Karpas-422 (cell line): ENCODE measurements at regions not wholly inside any gene's neighbourhood (a gene's known extent, or its start where the extent isn't known, plus 50 kb on each side); places are given as distances from the start of the nearest gene placed in this dataset.

Source experiments
- DNase-seq: peaks from one replicate; pipeline ENCODE4 v3.0.0-alpha.2; 2015
- H2AFZ ChIP-seq: fragments of 200-600 bp; sonication (generic); 2 replicates; pipeline ENCODE4 v1.6.1; 2014; ENCODE audit warnings: antibody characterized with exemption, low read length, mixed read lengths
- H3K27ac ChIP-seq: fragments of 200-600 bp; sonication (generic); 2 replicates; pipeline ENCODE4 v1.5.1; 2014; ENCODE audit warnings: mild to moderate bottlenecking, low read length, moderate library complexity
- H3K27me3 ChIP-seq: fragments of 200-600 bp; sonication (generic); 2 replicates; pipeline ENCODE4 v1.6.1; 2014; ENCODE audit warnings: low read length, mixed read lengths
- H3K36me3 ChIP-seq: fragments of 200-600 bp; sonication (generic); 2 replicates; pipeline ENCODE4 v1.6.1; 2014; ENCODE audit warnings: low read length, mixed read lengths; ENCODE audit not compliant: insufficient read depth
- H3K4me1 ChIP-seq: fragments of 200-600 bp; sonication (generic); 2 replicates; pipeline ENCODE4 v1.6.1; 2014; ENCODE audit warnings: mild to moderate bottlenecking, low read length, mixed read lengths
- H3K4me2 ChIP-seq: fragments of 200-600 bp; sonication (generic); 2 replicates; pipeline ENCODE4 v1.6.1; 2014; ENCODE audit warnings: low read length, low read depth, mild to moderate bottlenecking; ENCODE audit not compliant: poor library complexity, severe bottlenecking
- H3K4me3 ChIP-seq: fragments of 200-600 bp; sonication (generic); 2 replicates; pipeline ENCODE4 v1.5.1; 2014; ENCODE audit warnings: mild to moderate bottlenecking, antibody characterized with exemption, low read length, mixed read lengths
- H3K79me2 ChIP-seq: fragments of 200-600 bp; sonication (generic); 2 replicates; pipeline ENCODE4 v1.6.1; 2014; ENCODE audit warnings: mild to moderate bottlenecking, low read length, mixed read lengths
- H3K9ac ChIP-seq: fragments of 200-600 bp; sonication (generic); 2 replicates; pipeline ENCODE4 v1.6.0; 2014; ENCODE audit warnings: low read length
- H3K9me2 ChIP-seq: fragments of 200-600 bp; sonication (generic), shearing (Covaris generic); replicated peaks from 2 replicates; pipeline ENCODE4 v1.6.0; 2014; ENCODE audit warnings: mild to moderate bottlenecking, low read length, moderate library complexity; ENCODE audit not compliant: insufficient read depth
- H3K9me3 ChIP-seq: fragments of 300-700, 200-600 bp; sonication (generic); 2 replicates; pipeline ENCODE4 v1.6.1; 2014; ENCODE audit warnings: low read length, mixed read lengths
- H4K20me1 ChIP-seq: fragments of 200-600 bp; sonication (generic); 2 replicates; pipeline ENCODE4 v1.6.1; 2014; ENCODE audit warnings: mild to moderate bottlenecking, antibody characterized with exemption, low read length, low read depth; ENCODE audit not compliant: insufficient read depth

DNA sequence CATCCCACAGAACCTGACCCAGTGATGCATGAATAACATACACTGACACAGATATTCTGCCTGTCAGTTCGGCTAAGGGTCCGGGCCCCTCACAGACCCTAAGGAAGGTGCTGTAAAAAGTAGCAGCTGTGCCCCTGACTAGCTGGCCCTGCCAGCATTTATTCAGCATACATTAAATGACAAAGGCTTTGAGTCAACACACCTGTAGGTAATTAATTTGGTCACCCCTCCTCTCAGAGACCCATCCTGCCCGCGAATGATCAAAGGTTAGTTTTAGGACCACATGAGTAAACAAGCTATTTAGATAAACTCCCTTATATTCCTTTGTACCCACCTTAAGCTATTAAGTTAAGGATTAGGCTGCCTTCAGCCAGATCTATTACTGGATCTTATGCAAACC lies 429.0 kb upstream of the NWD2 start:
- H3K4me2 ChIP-seq = no peak overlapping the region
- no peaks in the 10 kb centered on the region for H3K9me3 ChIP-seq
- H3K4me1 ChIP-seq = no peaks in the 10 kb centered on the region
- H2AFZ ChIP-seq = no peak overlapping the region
- no peak overlapping the region for H3K9ac ChIP-seq
- H3K9me2 ChIP-seq = no peaks in the 10 kb centered on the region
- H4K20me1 ChIP-seq = no peaks in the 10 kb centered on the region
- H3K27ac ChIP-seq = no peak overlapping the region
- H3K4me3 ChIP-seq = no peak overlapping the region
- no peaks in the 10 kb centered on the region for H3K36me3 ChIP-seq
- no peaks in the 10 kb centered on the region for H3K79me2 ChIP-seq
- H3K27me3 ChIP-seq = no peaks in the 10 kb centered on the region; the same call in 1 of the 2 replicates
- DNase-seq = no peak

DNA sequence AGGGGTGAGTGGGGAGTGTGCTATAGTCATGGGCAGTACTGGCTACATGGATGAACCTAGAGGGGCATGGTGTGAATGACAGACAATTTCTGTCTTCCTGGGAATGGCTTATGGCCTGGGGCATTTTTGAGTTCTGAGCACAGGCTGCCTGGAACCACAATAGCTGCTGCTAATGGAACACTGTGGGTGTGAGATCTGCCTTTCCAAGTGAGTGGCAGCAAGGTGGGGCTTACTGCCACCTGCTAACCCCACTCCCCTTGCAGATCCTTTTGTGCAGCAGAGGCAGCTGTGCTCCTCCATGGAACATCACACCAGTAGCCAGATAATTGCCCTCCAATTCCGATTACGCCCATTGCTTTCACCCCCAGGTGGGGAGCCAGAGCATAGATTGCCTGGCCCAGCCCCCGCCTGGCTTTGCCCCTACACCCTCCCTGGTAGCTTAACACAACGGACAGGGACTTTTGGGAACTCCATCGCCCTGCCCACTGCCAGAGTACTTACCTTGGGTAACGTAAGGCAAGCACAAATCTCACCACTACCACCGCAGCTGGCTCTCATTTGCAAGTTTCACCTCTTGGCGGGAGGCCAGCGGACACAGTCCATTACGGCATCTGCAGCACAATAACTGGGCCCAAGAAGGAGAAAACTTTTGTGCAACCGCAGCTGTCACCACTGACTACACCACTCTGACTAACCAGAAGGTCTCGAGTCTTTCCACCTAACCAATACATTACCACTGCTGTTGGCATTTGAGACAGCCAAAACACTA lies 421.2 kb upstream of the NWD2 start:
- Histone ChIP-seq H3K4me2 (no peak overlapping the region), H3K9me2 (no peaks in the 10 kb centered on the region), H3K27ac (no peak overlapping the region), H3K9ac (no peak overlapping the region), H3K9me3 (no peaks in the 10 kb centered on the region), H2AFZ (no peak overlapping the region), H3K4me1 (no peaks in the 10 kb centered on the region), H4K20me1 (no peaks in the 10 kb centered on the region), H3K4me3 (no peak overlapping the region), H3K36me3 (no peaks in the 10 kb centered on the region), H3K79me2 (no peaks in the 10 kb centered on the region), H3K27me3 (no peaks in the 10 kb centered on the region; the same call in 1 of the 2 replicates)
- DNase-seq = no peak

DNA sequence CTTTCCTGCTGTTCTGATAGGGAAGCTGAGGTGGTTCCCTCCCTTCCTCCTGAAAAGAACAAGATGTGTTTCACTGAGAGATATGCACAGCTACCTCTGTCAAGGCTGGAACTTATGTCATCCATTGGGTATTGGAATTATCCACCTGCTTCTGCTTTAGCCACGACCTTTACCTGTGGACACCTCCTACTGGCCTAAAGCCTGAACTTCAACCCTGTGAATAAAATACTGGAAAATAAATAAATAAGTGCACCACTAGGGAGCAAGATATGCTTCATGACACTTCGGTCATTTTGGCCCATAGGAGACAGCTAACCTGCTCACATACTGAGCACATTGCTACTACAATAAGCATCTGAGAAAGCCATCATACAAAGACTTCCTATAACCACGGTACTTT lies 419.9 kb upstream of the NWD2 start:
- no peaks in the 10 kb centered on the region for H3K27me3 ChIP-seq
- DNase-seq = peak; percentile 58
- H3K9me3 ChIP-seq = no peaks in the 10 kb centered on the region
- H3K79me2 ChIP-seq = no peaks in the 10 kb centered on the region
- H3K9ac ChIP-seq = no peak overlapping the region
- H3K4me2 ChIP-seq = no peak overlapping the region
- H3K36me3 ChIP-seq = no peaks in the 10 kb centered on the region
- no peak overlapping the region for H3K4me3 ChIP-seq
- no peaks in the 10 kb centered on the region for H3K9me2 ChIP-seq
- H4K20me1 ChIP-seq = no peaks in the 10 kb centered on the region
- no peak overlapping the region for H3K27ac ChIP-seq
- H2AFZ ChIP-seq = no peak overlapping the region
- no peaks in the 10 kb centered on the region for H3K4me1 ChIP-seq

DNA sequence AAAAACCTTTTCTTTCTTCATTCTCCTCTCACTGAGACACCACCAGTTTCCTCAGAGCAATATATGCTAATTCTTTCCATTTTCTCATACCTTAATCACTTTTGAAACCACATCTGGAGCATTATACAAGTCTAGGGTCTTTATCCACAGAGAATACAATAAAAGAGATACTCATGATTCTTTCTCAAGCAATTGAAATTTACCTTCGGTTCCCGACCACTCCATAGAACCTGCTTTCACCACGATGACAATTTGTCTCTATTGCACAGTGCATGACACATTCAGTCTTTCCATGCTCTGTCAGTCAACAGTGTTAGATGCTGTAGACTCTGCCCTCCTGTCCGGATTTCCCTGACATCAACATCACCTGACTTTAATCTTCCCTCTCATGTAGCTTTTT lies 409.3 kb upstream of the NWD2 start:
- Histone ChIP-seq H3K27me3 (no peaks in the 10 kb centered on the region), H3K79me2 (no peaks in the 10 kb centered on the region), H3K9me3 (no peaks in the 10 kb centered on the region), H3K4me3 (no peak overlapping the region), H3K4me2 (no peak overlapping the region), H4K20me1 (no peaks in the 10 kb centered on the region), H3K4me1 (no peaks in the 10 kb centered on the region), H3K9ac (no peak overlapping the region), H3K36me3 (no peaks in the 10 kb centered on the region), H2AFZ (no peak overlapping the region), H3K9me2 (no peaks in the 10 kb centered on the region), H3K27ac (no peak overlapping the region)
- DNase-seq = no peak

DNA sequence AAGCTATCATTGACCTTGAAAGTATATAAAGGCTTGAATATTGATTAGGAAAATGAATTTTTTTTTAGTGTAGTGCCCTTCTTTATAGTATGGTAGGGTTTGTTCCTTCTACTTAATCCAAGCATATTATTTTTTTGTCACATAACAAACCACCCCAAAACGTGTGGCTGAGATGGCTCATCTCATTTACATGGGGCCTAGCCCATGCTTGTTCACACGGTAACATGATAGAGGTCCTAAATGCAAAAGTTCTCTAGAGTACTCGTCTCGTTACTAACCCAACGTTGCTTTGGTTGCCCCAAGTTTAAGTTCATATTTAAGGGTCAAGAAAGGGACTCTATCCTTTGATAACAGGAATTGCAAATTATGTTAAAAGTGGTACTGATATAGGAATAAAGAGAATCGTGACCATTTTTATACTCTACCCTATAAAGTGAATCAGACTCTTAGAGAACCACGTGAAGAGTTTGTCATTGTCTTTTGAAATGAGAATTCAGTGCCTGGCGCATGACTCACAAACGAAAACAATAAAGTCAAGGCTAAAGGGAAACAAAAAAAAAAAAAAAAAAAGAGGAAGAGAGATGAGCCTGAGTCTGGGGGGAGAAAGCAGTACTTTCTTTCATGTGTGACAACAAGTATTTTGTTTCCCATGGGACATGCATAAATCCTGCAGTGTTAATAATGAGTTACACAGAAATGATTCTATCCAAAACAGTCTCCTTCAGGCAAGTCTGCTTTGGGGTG lies 402.8 kb upstream of the NWD2 start:
- Histone ChIP-seq H3K79me2 (no peaks in the 10 kb centered on the region), H3K36me3 (no peaks in the 10 kb centered on the region), H3K27ac (no peak overlapping the region), H3K9me3 (no peaks in the 10 kb centered on the region), H3K4me1 (peaks cover 19% of the 10 kb centered on the region), H3K4me2 (peak overlapping the region; percentile 43), H2AFZ (peak overlapping the region; percentile 53), H3K9me2 (no peaks in the 10 kb centered on the region; the same call in 1 of the 2 replicates), H3K4me3 (peak overlapping the region; percentile 4; the same call in 1 of the 2 replicates), H3K27me3 (no peaks in the 10 kb centered on the region), H3K9ac (no peak overlapping the region), H4K20me1 (no peaks in the 10 kb centered on the region)
- peak; percentile 80 for DNase-seq

DNA sequence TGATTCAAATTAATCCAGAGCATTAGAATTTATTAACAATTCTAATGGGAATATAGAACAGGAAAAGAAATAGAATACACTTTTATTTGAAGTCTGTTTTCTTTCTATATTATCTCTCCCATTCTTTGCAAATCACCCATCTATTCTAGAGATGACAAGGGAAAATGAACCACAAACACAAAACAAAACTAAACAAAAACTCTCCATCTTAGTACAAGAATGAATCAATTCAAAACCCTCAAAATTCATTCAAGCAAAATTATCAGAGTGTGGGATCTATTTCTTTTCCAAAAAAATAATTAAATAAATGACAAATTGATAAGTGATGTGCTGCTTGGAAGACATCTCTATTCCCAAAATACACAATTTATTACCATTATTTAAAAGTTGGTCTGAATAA lies 400.1 kb upstream of the NWD2 start:
- no peak for DNase-seq
- H3K9me3 ChIP-seq = no peaks in the 10 kb centered on the region
- no peak overlapping the region for H3K4me3 ChIP-seq
- no peaks in the 10 kb centered on the region for H4K20me1 ChIP-seq
- peaks cover 19% of the 10 kb centered on the region for H3K4me1 ChIP-seq
- no peaks in the 10 kb centered on the region; the same call in 1 of the 2 replicates for H3K9me2 ChIP-seq
- H3K27ac ChIP-seq = no peak overlapping the region
- H3K79me2 ChIP-seq = no peaks in the 10 kb centered on the region
- H3K36me3 ChIP-seq = no peaks in the 10 kb centered on the region
- no peak overlapping the region for H2AFZ ChIP-seq
- H3K27me3 ChIP-seq = no peaks in the 10 kb centered on the region
- H3K9ac ChIP-seq = no peak overlapping the region
- no peak overlapping the region for H3K4me2 ChIP-seq

DNA sequence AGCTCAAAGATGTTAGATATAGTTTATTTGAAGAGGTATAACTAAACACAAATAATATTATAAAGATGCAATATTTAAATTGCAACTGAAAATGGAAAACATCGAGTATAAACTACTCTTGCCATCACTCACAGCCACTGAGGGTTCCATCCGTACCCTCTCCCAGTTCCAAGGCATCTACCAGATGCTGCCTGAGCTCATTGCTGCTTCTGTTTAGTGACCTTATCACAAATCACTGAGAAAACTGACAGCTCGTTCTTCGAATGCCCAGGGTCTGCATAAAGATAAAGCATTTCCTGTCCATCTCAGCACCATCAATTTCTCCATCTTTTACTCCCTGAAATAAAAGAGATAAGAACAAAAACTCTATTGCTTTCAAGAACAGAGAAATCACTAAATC lies 391.7 kb upstream of the NWD2 start:
- no peaks in the 10 kb centered on the region for H3K79me2 ChIP-seq
- no peak overlapping the region for H3K9ac ChIP-seq
- no peak overlapping the region for H3K27ac ChIP-seq
- no peaks in the 10 kb centered on the region for H3K36me3 ChIP-seq
- no peak overlapping the region for H3K4me2 ChIP-seq
- no peak for DNase-seq
- H2AFZ ChIP-seq = no peak overlapping the region
- H3K27me3 ChIP-seq = no peaks in the 10 kb centered on the region
- H3K4me3 ChIP-seq = no peak overlapping the region
- no peaks in the 10 kb centered on the region for H4K20me1 ChIP-seq
- H3K9me3 ChIP-seq = no peaks in the 10 kb centered on the region
- H3K4me1 ChIP-seq = no peaks in the 10 kb centered on the region
- H3K9me2 ChIP-seq = no peaks in the 10 kb centered on the region

DNA sequence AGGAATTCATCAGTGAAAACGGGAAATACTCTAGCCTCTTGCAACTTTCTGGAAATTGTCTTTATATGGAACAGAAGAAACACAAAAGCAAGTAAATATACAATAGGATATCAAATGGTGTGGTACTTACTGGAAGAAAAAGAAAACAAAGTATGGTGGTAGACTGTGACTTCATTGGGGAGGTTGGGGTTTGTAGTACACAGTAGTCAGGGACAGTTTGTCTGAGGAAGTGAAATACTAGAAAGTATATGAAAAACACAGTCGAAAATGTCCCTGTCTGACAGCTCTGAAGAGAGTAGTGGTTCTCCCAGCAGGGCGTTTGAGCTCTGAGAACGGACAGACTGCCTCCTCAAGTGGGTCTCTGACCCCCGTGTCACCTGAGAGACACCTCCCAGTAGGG lies 390.0 kb upstream of the NWD2 start:
- Histone ChIP-seq H3K27me3 (no peaks in the 10 kb centered on the region), H3K9ac (no peak overlapping the region), H3K4me2 (no peak overlapping the region), H3K27ac (no peak overlapping the region), H3K4me1 (no peaks in the 10 kb centered on the region), H4K20me1 (no peaks in the 10 kb centered on the region), H3K9me3 (no peaks in the 10 kb centered on the region), H3K36me3 (no peaks in the 10 kb centered on the region), H3K4me3 (no peak overlapping the region), H3K9me2 (no peaks in the 10 kb centered on the region), H2AFZ (no peak overlapping the region), H3K79me2 (no peaks in the 10 kb centered on the region)
- DNase-seq = no peak
